ENCODE measurements at regions not wholly inside any gene's neighbourhood (a gene's known extent, or its start where the extent isn't known, plus 50 kb on each side); places are given as distances from the start of the nearest gene placed in this dataset.

GRCh38 chr1:10914056-10914455 lies 98.4 kb upstream of the TARDBP start:
- H3K79me2 ChIP-seq (ENCODE audit: insufficient read depth, low read length) = no peaks in the 10 kb centered on the region
- TF ChIP-seq, protein P1, sequence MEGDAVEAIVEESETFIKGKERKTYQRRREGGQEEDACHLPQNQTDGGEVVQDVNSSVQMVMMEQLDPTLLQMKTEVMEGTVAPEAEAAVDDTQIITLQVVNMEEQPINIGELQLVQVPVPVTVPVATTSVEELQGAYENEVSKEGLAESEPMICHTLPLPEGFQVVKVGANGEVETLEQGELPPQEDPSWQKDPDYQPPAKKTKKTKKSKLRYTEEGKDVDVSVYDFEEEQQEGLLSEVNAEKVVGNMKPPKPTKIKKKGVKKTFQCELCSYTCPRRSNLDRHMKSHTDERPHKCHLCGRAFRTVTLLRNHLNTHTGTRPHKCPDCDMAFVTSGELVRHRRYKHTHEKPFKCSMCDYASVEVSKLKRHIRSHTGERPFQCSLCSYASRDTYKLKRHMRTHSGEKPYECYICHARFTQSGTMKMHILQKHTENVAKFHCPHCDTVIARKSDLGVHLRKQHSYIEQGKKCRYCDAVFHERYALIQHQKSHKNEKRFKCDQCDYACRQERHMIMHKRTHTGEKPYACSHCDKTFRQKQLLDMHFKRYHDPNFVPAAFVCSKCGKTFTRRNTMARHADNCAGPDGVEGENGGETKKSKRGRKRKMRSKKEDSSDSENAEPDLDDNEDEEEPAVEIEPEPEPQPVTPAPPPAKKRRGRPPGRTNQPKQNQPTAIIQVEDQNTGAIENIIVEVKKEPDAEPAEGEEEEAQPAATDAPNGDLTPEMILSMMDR (IDR thresholded peaks at IDR 0.05; ENCODE audit: borderline replicate concordance, extremely low read depth, low read length, poor library complexity, severe bottlenecking) = no peak
- TF ChIP-seq EZH2 (IDR thresholded peaks at IDR 0.05; ENCODE audit: borderline replicate concordance, low read depth, low read length, severe bottlenecking) = no peak
- H3K27me3 ChIP-seq (ENCODE audit: insufficient read depth, low read length, poor library complexity) = no peaks in the 10 kb centered on the region
- no peak overlapping the region for H2AFZ ChIP-seq (ENCODE audit: low read depth, low read length)
- no peak overlapping the region for H3K27ac ChIP-seq (ENCODE audit: low read length)
- H3K4me3 ChIP-seq (ENCODE audit: low read depth in 1 of 2, low read length in 2 of 2) = no peak overlapping the region
- no peak for DNase-seq
- H4K20me1 ChIP-seq (ENCODE audit: insufficient read depth, low read length) = peaks cover 19% of the 10 kb centered on the region
- ATAC-seq (ENCODE audit: insufficient read depth, low read depth) = no peak
- H3K4me1 ChIP-seq (ENCODE audit: insufficient read depth, low read length) = peaks cover 34% of the 10 kb centered on the region
- no peaks in the 10 kb centered on the region for H3K9me3 ChIP-seq (ENCODE audit: insufficient read depth, low read length, severe bottlenecking)
- H3K36me3 ChIP-seq (ENCODE audit: insufficient read depth, low read length) = no peaks in the 10 kb centered on the region
- no peak overlapping the region for H3K9ac ChIP-seq (ENCODE audit: low read depth, low read length)
- H3K4me2 ChIP-seq (ENCODE audit: insufficient read depth, low read length) = no peak overlapping the region

DNA sequence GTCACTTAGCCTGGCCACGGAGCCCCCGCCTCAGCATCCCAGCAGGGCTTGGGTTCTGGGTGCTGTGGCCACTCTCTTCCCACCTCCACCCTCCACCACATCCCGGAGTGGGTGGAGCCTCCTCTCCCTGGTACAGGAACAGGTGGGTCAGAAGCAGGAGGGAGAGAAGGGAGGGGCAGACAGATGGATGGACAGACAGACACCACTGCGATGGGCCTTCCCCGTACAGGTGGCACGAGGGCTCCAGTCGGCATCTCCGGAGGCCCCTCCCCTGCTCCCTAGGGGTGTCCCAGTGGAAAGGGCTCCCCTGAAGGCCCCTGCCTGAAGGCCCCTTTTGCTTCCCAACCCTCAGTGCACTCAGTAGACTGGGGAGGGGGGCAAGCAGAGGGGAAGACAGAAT lies 96.9 kb upstream of the TARDBP start:
- no peak overlapping the region for H3K4me3 ChIP-seq (ENCODE audit: low read depth in 1 of 2, low read length in 2 of 2)
- DNase-seq = no peak
- no peak overlapping the region for H3K4me2 ChIP-seq (ENCODE audit: insufficient read depth, low read length)
- H3K36me3 ChIP-seq (ENCODE audit: insufficient read depth, low read length) = no peaks in the 10 kb centered on the region
- no peak for ATAC-seq (ENCODE audit: insufficient read depth, low read depth)
- TF ChIP-seq EZH2 (IDR thresholded peaks at IDR 0.05; ENCODE audit: borderline replicate concordance, low read depth, low read length, severe bottlenecking) = no peak
- TF ChIP-seq, protein P1 (IDR thresholded peaks at IDR 0.05; ENCODE audit: borderline replicate concordance, extremely low read depth, low read length, poor library complexity, severe bottlenecking) = no peak
- H2AFZ ChIP-seq (ENCODE audit: low read depth, low read length) = no peak overlapping the region
- peaks cover 15% of the 10 kb centered on the region for H4K20me1 ChIP-seq (ENCODE audit: insufficient read depth, low read length)
- H3K79me2 ChIP-seq (ENCODE audit: insufficient read depth, low read length) = no peaks in the 10 kb centered on the region
- H3K9ac ChIP-seq (ENCODE audit: low read depth, low read length) = no peak overlapping the region
- peaks cover 34% of the 10 kb centered on the region for H3K4me1 ChIP-seq (ENCODE audit: insufficient read depth, low read length)
- H3K9me3 ChIP-seq (ENCODE audit: insufficient read depth, low read length, severe bottlenecking) = no peaks in the 10 kb centered on the region
- no peaks in the 10 kb centered on the region for H3K27me3 ChIP-seq (ENCODE audit: insufficient read depth, low read length, poor library complexity)
- no peak overlapping the region for H3K27ac ChIP-seq (ENCODE audit: low read length)

- no peaks in the 10 kb centered on the region for H3K79me2 ChIP-seq (ENCODE audit: insufficient read depth, low read length)
- no peaks in the 10 kb centered on the region for H3K9me3 ChIP-seq (ENCODE audit: insufficient read depth, low read length, severe bottlenecking)
- H3K36me3 ChIP-seq (ENCODE audit: insufficient read depth, low read length) = no peaks in the 10 kb centered on the region
- no peaks in the 10 kb centered on the region for H3K27me3 ChIP-seq (ENCODE audit: insufficient read depth, low read length, poor library complexity)
- H4K20me1 ChIP-seq (ENCODE audit: insufficient read depth, low read length) = peaks cover 11% of the 10 kb centered on the region
- no peak for TF ChIP-seq EZH2 (IDR thresholded peaks at IDR 0.05; ENCODE audit: borderline replicate concordance, low read depth, low read length, severe bottlenecking)
- TF ChIP-seq, protein P1 (IDR thresholded peaks at IDR 0.05; ENCODE audit: borderline replicate concordance, extremely low read depth, low read length, poor library complexity, severe bottlenecking) = no peak
- peak overlapping the region; percentile 64 for H3K4me2 ChIP-seq (ENCODE audit: insufficient read depth, low read length)
- H3K9ac ChIP-seq (ENCODE audit: low read depth, low read length) = no peak overlapping the region
- DNase-seq (no peak), ATAC-seq (ENCODE audit: insufficient read depth, low read depth) (no peak)
- H3K4me3 ChIP-seq (ENCODE audit: low read depth in 1 of 2, low read length in 2 of 2) = no peak overlapping the region
- H2AFZ ChIP-seq (ENCODE audit: low read depth, low read length) = no peak overlapping the region
- H3K4me1 ChIP-seq (ENCODE audit: insufficient read depth, low read length) = peaks cover 34% of the 10 kb centered on the region
- H3K27ac ChIP-seq (ENCODE audit: low read length) = no peak overlapping the region
Measured at GRCh38 chr1:10916311-10916710, 96.1 kb upstream of the TARDBP start.

GRCh38 chr1:10916991-10917390 lies 95.5 kb upstream of the TARDBP start:
- Histone ChIP-seq H3K27ac (ENCODE audit: low read length) (peak overlapping the region; percentile 68), H3K4me1 (ENCODE audit: insufficient read depth, low read length) (peaks cover 34% of the 10 kb centered on the region), H3K9me3 (ENCODE audit: insufficient read depth, low read length, severe bottlenecking) (no peaks in the 10 kb centered on the region), H3K79me2 (ENCODE audit: insufficient read depth, low read length) (no peaks in the 10 kb centered on the region), H2AFZ (ENCODE audit: low read depth, low read length) (peak overlapping the region; percentile 27; the same call in 1 of the 2 replicates), H3K4me3 (ENCODE audit: low read depth in 1 of 2, low read length in 2 of 2) (peak overlapping the region in 1 of 2 experiments; percentile 21; a peak in 2 of 4 replicates), H3K9ac (ENCODE audit: low read depth, low read length) (peak overlapping the region; percentile 14; the same call in 1 of the 2 replicates), H3K27me3 (ENCODE audit: insufficient read depth, low read length, poor library complexity) (no peaks in the 10 kb centered on the region), H3K4me2 (ENCODE audit: insufficient read depth, low read length) (peak overlapping the region; percentile 64), H3K36me3 (ENCODE audit: insufficient read depth, low read length) (no peaks in the 10 kb centered on the region), H4K20me1 (ENCODE audit: insufficient read depth, low read length) (peaks cover 10% of the 10 kb centered on the region)
- TF ChIP-seq, protein P1 (IDR thresholded peaks at IDR 0.05; ENCODE audit: borderline replicate concordance, extremely low read depth, low read length, poor library complexity, severe bottlenecking) = no peak
- TF ChIP-seq EZH2 (IDR thresholded peaks at IDR 0.05; ENCODE audit: borderline replicate concordance, low read depth, low read length, severe bottlenecking) = no peak
- 0 out of 3 replicates have a peak, but pooled peaks have one; percentile 8 for ATAC-seq (ENCODE audit: insufficient read depth, low read depth)
- peak; percentile 58 for DNase-seq

All from DND-41 (cell line).